ENCODE measurements at regions not wholly inside any gene's neighbourhood (a gene's known extent, or its start where the extent isn't known, plus 50 kb on each side); places are given as distances from the start of the nearest gene placed in this dataset.

DNA sequence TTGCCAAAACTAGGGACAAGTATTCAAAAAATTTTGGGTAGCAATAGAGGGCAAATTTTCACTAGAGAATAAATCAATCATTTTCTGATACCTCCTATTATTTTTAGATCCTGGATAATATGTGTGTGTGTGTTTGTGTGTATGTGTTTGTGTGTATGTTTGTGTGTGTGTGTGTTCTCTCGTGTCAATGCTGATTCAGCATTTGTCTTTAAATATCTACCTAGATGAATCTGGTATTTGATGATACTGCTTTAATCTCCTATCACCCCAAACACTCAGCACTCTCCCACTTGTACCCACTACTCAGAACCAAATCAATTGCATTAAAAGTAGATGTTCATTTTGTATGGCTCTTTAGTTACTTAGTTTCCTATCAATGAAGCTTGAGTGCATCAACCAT, 101.3 kb upstream of the NPFFR2 start:
- Histone ChIP-seq H3K27ac (ENCODE audit: poor library complexity, severe bottlenecking) (no peak overlapping the region), H3K36me3 (ENCODE audit: low read depth) (no peaks in the 10 kb centered on the region), H3K27me3 (ENCODE audit: insufficient read depth, poor library complexity, severe bottlenecking) (no peaks in the 10 kb centered on the region), H3K9me3 (ENCODE audit: severe bottlenecking) (no peaks in the 10 kb centered on the region), H3K4me3 (ENCODE audit: severe bottlenecking) (no peak overlapping the region), H3K4me1 (ENCODE audit: insufficient read depth, poor library complexity, severe bottlenecking) (no peaks in the 10 kb centered on the region)
- ATAC-seq (ENCODE audit: low read depth) (no peak), DNase-seq (ENCODE audit: low spot score) (no peak)
- TF ChIP-seq, protein P1, sequence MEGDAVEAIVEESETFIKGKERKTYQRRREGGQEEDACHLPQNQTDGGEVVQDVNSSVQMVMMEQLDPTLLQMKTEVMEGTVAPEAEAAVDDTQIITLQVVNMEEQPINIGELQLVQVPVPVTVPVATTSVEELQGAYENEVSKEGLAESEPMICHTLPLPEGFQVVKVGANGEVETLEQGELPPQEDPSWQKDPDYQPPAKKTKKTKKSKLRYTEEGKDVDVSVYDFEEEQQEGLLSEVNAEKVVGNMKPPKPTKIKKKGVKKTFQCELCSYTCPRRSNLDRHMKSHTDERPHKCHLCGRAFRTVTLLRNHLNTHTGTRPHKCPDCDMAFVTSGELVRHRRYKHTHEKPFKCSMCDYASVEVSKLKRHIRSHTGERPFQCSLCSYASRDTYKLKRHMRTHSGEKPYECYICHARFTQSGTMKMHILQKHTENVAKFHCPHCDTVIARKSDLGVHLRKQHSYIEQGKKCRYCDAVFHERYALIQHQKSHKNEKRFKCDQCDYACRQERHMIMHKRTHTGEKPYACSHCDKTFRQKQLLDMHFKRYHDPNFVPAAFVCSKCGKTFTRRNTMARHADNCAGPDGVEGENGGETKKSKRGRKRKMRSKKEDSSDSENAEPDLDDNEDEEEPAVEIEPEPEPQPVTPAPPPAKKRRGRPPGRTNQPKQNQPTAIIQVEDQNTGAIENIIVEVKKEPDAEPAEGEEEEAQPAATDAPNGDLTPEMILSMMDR (IDR thresholded peaks at IDR 0.05; ENCODE audit: poor library complexity, severe bottlenecking), result no peak

DNA sequence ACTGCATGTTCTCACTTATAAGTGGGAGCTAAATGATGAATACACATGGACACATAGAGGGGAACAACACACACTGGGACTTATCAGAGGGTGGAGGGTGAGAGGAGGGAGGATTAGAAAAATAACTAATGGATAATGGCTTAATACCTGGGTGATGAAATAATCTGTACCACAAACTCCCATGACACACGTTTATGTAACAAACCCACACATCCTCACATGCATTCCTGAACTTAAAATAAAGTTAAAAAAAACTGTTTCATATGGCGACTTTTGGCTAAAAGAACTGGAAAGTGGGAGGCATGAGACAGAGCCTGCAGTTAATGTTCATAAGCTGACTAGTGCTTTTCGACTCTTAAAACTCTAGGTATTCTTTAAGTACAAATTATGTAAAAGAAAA, 98.9 kb upstream of the NPFFR2 start:
- DNase-seq (ENCODE audit: low spot score), result no peak
- no peaks in the 10 kb centered on the region for H3K4me1 ChIP-seq (ENCODE audit: insufficient read depth, poor library complexity, severe bottlenecking)
- no peaks in the 10 kb centered on the region for H3K36me3 ChIP-seq (ENCODE audit: low read depth)
- no peak for ATAC-seq (ENCODE audit: low read depth)
- H3K4me3 ChIP-seq (ENCODE audit: severe bottlenecking), result no peak overlapping the region
- TF ChIP-seq, protein P1 (IDR thresholded peaks at IDR 0.05; ENCODE audit: poor library complexity, severe bottlenecking), result no peak
- H3K27ac ChIP-seq (ENCODE audit: poor library complexity, severe bottlenecking), result no peak overlapping the region
- H3K27me3 ChIP-seq (ENCODE audit: insufficient read depth, poor library complexity, severe bottlenecking), result no peaks in the 10 kb centered on the region
- no peaks in the 10 kb centered on the region for H3K9me3 ChIP-seq (ENCODE audit: severe bottlenecking)

DNA sequence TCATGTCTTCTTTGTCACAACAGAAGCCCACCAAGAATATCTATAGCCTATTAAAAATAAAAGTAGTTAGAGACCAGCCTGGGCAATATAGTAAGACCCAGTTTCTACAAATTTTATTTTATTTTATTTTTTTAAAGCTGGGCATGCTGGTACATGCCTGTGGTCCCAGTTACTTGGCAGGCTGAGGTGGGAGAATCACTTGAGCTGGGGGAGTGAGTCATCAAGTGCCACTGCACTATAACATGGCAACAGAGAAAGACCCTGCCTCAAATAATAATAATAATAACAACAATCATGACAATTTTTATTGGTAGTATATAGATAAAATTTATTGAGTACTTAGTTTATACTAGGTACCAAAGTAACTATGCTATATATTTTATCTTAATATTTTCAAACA, 93.0 kb upstream of the NPFFR2 start:
- Histone ChIP-seq H3K36me3 (ENCODE audit: low read depth) (no peaks in the 10 kb centered on the region), H3K27ac (ENCODE audit: poor library complexity, severe bottlenecking) (no peak overlapping the region), H3K9me3 (ENCODE audit: severe bottlenecking) (no peaks in the 10 kb centered on the region), H3K4me1 (ENCODE audit: insufficient read depth, poor library complexity, severe bottlenecking) (no peaks in the 10 kb centered on the region), H3K27me3 (ENCODE audit: insufficient read depth, poor library complexity, severe bottlenecking) (no peaks in the 10 kb centered on the region), H3K4me3 (ENCODE audit: severe bottlenecking) (no peak overlapping the region)
- ATAC-seq (ENCODE audit: low read depth) (no peak), DNase-seq (ENCODE audit: low spot score) (no peak)
- TF ChIP-seq, protein P1 (IDR thresholded peaks at IDR 0.05; ENCODE audit: poor library complexity, severe bottlenecking), result no peak

DNA sequence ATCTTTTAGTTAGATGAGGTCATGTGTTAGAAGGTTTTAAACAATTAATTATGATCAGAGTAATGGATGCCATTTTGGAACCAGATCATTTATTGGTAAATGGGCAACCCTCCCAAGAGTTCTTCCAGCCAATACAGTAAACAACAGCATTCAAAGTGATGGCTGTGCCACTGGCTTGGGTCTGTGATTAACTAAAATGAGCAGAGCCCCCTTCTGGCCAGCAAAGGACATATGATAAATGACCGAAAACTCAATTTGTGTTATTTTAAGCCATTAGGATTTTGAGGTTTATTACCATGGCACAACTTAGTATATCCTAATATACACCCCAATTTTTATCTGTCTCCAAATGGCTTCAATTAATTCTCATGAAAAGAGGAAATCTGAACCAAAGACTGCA, 90.8 kb upstream of the NPFFR2 start:
- TF ChIP-seq, protein P1 (IDR thresholded peaks at IDR 0.05; ENCODE audit: poor library complexity, severe bottlenecking), result peak; percentile 58
- H3K36me3 ChIP-seq (ENCODE audit: low read depth), result no peaks in the 10 kb centered on the region
- no peak overlapping the region for H3K27ac ChIP-seq (ENCODE audit: poor library complexity, severe bottlenecking)
- no peak for DNase-seq (ENCODE audit: low spot score)
- ATAC-seq (ENCODE audit: low read depth), result no peak
- no peaks in the 10 kb centered on the region for H3K27me3 ChIP-seq (ENCODE audit: insufficient read depth, poor library complexity, severe bottlenecking)
- H3K9me3 ChIP-seq (ENCODE audit: severe bottlenecking), result no peaks in the 10 kb centered on the region
- no peak overlapping the region for H3K4me3 ChIP-seq (ENCODE audit: severe bottlenecking)
- H3K4me1 ChIP-seq (ENCODE audit: insufficient read depth, poor library complexity, severe bottlenecking), result peaks cover 4% of the 10 kb centered on the region

DNA sequence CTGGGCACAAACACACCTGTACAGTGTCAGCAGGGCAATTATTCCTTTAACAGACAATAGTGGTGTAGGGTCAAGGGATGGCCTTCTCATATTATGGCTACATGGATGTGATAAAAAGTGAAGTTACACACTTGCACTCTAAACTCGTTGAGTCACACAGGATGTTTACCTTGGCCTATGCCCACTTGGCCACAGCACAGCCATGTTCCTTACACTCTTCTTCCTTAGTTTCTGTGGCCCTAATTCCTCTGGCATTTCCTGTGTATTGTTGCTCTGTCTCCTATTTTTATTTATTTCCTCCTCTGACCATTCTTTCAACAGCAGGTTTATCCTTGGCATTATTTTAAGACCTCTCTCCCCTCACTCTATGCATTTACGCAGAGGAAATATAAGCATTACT, 86.8 kb upstream of the NPFFR2 start:
- ATAC-seq (ENCODE audit: low read depth) (peak; percentile 44; the same call in 1 of the 3 replicates), DNase-seq (ENCODE audit: low spot score) (no peak)
- H3K9me3 ChIP-seq (ENCODE audit: severe bottlenecking), result no peaks in the 10 kb centered on the region
- no peaks in the 10 kb centered on the region for H3K27me3 ChIP-seq (ENCODE audit: insufficient read depth, poor library complexity, severe bottlenecking)
- H3K36me3 ChIP-seq (ENCODE audit: low read depth), result no peaks in the 10 kb centered on the region
- no peak overlapping the region for H3K27ac ChIP-seq (ENCODE audit: poor library complexity, severe bottlenecking)
- TF ChIP-seq, protein P1 (IDR thresholded peaks at IDR 0.05; ENCODE audit: poor library complexity, severe bottlenecking), result no peak
- no peak overlapping the region for H3K4me3 ChIP-seq (ENCODE audit: severe bottlenecking)
- peaks cover 4% of the 10 kb centered on the region for H3K4me1 ChIP-seq (ENCODE audit: insufficient read depth, poor library complexity, severe bottlenecking)

Measured in RWPE2 (cell line).